Dermis blood vessel endothelial cell (primary cell): ENCODE measurements at regions not wholly inside any gene's neighbourhood (a gene's known extent, or its start where the extent isn't known, plus 50 kb on each side); places are given as distances from the start of the nearest gene placed in this dataset.
"Not testable (repeated sequence)": the region's sequence is repeated elsewhere in the genome, so short reads cannot be mapped to it uniquely, and the experiment has no call there.

Experiments
- DNase-seq: peaks from one replicate; pipeline ENCODE4 v3.0.0; 2010

DNA sequence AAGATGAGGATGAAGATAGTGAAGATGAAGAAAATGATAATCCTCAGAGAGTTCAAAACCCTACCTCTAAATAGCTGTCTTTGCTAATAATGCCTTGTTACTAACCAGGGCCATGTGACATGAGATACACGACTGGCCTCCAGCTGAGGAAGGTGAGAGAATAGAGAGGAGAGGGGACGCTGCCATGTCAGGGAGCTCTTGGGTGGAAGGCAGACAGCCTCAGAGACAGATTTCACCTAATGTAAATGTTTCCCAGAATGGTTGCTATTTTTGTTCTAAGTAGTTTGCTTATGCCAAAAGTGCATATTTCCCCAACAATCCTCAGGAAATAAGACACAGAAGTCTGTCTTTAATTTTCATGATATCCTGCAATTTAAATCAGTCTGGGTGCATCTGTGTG is 138.4 kb downstream of the ELOVL4 start:
- no peak for DNase-seq

DNA sequence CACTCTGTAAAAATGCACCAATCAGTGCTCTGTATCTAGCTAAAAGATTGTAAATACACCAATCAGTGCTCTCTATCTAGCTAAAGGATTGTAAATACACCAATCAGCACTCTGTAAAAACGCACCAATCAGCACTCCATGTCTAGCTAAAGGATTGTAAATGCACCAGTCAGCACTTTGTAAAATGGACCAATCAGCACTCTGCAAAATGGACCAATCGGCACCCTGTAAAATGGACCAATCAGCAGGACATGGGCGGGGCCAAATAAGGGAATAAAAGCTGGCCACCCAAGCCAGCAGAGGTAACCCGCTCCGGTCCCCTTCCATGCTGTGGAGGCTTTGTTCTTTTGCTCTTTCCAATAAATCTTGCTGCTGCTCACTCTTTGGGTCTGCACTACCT is 140.7 kb downstream of the ELOVL4 start:
- not testable (repeated sequence) for DNase-seq

DNA sequence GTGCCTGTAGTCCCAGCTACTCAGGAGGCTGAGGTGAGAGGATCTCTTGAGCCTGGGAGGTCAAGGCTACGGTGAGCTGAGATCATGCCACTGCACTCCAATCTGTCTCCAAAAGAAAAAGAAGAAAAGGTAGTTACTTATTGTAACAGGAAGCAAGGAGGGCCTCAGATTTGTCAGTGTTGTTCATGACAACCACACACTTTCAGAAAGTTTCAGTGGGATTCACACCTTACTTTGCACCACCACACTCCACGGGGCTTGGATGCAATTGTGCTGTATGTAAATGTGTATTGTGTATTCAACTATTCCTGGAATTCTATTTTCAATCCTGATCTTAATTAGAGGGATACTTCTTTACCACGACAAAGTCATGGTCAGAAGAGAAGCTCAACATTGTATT is 142.6 kb downstream of the ELOVL4 start:
- DNase-seq: no peak

DNA sequence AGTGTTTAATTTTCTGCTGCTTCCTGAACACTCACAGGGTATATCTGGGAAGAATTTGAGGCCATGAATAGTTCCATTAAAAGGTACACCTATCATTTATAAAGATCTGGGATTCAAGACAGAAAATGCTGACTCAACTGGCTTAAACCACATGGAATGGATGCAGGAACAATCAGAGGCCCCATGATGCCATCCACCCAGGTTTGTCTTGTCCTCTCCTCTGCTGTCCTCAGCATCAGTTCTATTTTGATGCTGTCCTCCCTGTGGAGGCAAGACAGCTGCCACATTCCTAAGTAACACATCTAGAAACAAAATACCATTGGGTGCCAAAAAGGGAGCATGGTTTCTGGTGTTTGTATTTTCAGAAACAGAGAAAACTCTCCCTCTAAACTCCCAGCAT is 143.4 kb downstream of the ELOVL4 start:
- DNase-seq: no peak

DNA sequence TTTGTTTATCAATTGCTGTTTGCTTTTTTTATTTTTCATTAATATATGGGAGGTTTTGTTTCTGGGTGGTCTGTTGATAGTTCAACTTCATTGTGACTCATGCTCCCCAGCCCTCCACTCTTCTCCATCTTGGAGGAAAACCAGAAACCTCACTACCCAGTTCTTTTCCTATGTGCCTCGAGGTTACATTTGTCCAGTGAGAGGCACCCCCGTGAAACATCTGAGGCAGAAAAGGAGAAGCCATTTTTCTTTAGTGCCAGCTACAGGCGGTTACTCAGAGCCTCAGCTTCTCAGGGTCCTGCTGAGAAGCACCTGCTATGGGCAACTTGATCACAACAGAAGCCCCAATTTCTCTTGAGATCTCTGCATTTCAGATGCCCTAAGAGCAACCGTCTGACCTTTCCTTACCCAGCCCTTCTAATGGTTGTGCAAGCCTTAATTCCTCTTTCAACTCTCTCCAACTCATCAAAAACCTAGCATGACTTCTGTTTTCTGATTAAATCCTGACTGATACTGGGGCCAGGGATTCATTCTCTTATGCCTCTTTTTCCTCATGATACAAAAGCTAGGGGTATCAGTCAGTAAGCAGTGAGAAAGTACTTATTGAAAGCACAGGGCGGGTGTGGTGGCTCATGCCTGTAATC is 144.6 kb downstream of the ELOVL4 start:
- DNase-seq: no peak

DNA sequence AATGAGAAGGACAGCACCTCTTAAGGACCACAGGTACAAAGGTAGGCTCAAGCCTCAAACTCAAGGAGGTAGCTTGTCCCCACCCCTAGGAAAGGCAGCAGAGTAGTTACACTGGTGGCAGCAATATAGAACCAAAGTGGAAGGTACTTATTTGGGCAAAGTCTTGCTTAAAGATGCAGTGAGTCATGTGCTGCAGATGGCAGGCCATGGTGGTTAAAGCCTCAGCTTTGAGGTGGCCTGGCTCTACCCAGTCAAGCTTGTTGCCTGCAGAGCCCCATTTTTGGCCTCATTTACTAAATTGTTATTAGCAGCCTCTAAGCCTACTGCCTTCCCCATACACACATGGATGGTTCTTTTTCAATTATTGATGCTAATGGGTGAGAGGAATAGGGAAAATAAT is 146.0 kb downstream of the ELOVL4 start:
- DNase-seq: no peak

DNA sequence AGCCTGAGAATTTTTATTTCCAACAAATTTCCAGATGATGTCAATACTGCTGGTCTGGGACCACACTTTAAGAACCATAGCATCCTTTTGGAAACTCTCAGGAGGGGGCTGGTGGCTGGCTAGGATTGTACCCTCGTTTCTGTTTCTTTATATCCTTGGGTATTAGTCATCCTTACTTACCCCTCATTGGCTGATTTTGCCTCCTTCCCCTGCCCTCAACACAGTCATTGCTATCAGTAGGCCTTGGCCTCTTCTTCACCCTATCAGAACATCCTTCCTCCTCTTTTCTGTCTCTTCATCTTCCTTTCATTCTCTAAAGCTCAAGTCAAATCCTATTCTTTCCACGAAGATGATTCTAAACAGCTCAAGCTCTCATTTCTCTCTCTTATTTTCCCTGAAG is 148.5 kb downstream of the ELOVL4 start:
- DNase-seq: no peak

DNA sequence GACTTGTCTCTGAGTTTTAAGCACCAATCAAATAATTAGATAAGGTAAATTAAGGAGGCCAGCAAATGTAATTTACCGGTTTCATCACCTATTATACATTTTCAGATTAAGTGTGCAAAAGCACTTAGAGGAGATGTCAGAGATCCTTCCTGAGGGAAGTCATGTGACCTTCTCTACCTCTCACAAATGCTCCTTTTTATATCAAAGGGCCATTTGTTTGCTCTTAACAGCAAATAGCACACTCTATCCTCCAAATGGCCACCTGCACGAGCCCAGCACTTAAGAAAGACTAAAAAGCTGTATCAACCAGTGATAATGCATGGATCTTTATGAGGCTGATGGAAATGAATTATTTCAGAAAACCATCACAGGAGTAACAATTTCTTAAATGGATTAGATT is 149.4 kb downstream of the ELOVL4 start:
- DNase-seq: no peak

DNA sequence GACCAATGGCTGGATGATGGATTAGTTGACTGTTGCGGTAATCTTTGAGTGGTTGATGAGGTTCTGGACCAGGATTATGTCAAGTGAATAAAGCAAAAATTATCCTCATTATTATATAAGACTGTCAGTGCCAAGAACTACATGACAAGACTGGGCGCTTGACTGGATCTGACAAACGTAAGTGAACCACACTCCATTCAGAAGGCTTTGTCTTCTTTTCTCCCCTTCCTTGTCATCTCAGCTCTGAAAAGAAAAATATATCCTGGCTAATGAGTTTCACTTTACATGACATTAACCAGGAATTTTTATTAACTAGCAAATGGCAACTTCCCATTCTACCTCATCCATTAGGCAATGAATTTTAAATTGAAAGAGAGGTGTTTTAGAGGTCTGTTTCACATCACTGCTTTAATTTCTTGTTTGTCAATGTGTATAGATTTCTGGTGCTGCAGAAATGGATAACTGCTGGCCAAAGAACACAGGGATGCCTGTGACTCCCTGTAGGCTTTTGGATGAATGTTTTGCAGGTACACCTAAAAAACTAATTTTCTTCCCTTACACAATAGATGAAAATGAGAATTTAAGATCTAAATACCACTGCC is 150.1 kb downstream of the ELOVL4 start:
- DNase-seq: no peak

DNA sequence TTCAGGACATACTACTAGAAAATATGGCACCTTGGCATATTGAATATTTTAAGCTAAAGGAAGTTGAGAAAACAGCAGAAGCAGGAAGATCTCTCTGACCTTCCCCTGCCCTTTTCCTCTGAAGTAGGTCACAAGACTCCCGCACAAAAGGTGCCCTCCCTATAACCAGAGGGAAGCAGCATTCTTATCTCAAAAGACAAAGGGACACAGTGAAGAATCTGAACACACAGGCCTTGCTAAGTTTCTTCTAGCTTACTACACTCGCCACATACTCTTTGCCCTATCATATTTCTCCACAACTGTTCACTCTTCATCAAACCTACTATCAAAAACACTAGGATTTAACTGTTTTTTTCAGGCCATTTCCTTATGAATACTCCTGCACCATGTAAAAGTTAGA is 151.2 kb downstream of the ELOVL4 start:
- no peak for DNase-seq

DNA sequence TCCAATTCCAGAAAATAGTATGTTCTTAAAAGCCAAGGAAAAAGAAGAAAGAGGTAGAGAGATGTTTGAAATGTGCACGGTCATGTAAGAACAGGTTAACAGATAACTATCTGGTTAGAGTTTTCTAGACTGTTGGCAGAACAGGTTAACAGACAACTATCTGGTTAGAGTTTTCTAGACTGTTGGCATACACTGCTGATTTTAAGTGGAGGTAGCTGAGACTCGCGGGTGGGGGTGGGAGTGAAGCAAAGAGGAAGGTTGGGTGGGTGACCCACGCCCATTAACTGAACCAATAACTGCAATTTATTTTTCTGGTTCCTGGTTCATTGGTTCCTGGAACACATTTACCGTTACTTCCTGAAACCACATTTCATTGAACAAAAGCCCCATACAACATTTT is 157.5 kb downstream of the ELOVL4 start:
- no peak for DNase-seq

DNA sequence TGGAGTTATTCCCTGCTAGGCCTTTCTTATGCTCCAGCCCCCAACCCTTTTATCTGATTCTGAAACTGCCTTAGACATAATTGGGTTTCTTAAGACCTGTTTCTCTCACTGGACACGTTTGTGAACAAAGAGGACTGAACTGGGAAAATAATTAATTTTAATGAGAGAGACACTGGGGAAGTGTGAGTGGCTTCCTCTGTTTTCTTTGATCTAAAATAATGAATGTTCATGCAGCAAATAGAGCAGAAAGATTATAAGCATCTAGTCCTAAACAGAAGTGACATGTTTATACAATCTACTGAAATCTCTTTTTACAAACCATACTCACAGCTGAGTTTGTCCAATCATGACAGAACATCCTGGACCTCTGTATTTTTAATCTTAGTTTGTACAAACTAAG is 157.6 kb downstream of the SH3BGRL2 start:
- DNase-seq: no peak

DNA sequence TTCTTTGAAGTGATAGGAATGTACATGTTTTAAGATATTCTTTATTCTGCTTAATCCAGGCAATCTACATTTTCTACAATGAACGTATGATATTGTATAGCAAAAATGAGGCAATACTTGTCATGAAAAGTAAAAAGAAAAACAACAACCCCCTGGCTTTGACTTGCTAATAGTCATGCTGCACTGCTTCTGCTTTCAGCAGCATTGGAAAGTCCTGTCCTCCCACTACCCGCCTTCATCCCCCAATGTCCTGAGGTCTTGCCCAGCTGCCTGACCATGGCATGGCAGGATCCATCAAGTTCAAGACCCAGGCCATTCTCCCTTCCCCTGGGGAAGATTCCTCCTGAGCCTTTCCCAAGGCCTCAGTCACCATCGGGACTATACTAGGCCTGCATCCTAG is 156.5 kb downstream of the SH3BGRL2 start:
- DNase-seq: no peak

DNA sequence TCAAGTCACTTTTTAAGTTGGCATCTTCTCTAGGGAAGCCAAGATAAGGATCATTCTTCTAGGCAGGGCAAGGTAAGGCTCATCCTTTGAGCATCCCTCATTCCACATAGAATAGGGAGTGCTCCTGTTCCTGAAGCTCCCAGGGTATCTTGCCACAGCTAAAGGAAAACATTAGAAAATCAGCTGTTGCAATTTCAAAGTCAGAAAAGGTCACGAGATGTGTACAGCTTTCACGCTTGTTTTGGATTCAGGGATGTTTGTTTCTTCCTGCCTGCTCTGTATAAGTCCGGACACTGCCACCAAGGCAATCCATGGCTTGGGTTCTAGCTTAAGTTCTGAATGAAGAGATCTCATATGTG is 153.2 kb downstream of the SH3BGRL2 start:
- no peak for DNase-seq

DNA sequence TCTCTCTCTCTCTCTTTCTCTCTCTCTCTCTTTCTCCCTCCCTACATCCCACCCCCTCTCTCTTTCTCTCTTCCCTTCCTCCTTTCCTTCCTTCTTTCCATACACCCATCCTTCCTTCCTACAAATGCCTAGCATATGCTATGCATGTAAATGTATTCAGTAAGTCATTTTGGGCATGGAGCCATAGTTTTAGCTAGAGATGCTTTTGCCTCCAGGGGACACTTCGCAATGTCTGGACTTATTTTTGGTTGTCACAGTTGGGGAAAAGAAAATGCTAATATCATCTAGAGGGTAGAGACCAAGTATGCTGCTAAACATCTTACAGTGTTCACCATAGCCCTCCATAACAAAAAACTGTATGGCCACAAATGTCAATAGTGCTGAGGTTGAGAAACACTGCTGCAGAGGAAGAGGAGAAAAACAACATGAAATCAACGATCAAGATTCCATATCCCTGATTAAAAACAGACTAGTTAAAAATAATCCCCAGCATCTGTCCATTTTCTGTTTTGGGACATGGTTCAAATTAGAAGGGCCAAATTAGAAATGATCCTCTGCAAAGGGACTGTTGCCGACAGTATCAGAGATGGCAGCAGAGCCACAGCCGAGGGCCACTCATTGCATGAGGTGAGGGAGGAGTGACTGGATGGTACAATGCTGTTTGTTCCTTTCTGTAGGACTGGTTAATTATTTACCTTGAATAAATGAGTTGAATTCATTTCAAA is 152.7 kb downstream of the SH3BGRL2 start:
- DNase-seq: no peak

DNA sequence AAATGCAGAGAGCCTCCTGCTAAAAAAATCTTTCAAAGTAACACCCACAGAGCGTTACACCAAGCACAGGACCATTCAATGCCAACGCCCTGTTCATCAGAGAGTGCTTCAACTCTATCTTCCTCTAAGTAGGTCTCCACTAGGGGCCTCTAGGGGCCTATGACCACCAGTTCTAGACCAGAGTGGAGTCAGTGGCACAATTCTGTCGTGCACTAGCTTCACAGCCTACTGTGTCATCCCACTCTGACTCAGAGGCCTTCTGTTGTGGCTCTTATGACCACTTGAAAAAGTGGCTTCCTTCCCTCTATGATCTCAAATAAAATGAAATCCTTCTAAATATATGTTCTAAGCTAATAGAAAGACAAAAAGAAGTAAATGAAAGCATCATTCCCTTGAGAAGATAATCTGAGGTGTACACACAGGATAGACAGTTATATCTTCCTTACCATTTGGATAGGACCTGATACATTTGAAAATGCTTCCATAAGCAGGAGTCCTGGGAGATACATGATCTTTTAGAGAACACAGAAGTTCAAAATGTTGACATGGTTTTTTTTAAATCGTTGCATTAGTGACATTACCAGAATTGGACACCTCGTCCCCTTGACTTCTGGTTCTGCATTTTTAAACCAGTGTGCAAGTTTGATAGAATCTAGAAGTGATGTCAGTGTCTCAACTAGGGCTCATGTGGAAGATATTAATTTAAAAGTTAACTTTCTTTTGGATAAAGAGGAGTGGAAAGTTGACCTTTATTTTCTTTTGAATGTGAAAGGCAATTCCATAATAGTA is 151.9 kb downstream of the SH3BGRL2 start:
- DNase-seq: no peak

DNA sequence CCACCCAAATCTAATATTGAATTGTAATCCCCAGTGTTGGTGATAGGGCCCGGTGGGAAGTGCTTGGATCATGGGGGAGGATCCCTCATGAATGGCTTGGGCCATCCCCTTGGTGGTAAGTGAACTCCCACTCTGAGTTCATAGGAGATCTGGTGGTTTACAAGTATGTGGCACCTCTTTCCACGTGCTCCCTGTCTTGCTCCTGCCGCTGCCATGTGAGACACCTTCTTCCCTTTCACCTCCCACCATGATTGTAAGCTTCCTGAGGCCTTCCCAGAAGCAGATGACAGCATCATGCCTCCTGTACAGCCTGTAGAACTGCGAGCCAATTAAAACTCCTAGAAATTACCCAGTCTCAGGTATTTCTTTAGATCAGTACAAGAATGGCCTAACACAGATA is 150.8 kb downstream of the SH3BGRL2 start:
- DNase-seq: no peak

DNA sequence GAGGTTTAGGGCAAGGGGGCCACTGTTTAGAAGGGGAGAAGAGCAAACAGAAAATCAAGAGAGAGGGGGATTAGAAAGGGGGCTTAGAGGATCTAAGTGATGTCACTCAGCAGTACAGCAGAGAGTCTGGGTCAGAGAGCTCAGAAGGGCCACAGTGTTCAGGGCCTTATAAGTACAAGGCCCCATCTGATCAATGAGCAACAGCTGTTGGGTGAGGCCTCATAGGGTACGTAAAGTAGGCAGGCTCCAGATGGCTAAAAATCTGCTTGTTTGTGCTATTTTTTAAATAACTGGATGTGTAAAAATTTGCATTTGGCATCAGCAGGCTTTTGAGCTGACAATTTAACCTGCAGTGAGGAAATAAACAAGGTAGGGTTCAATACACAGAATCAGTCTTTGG is 149.8 kb downstream of the SH3BGRL2 start:
- no peak for DNase-seq

DNA sequence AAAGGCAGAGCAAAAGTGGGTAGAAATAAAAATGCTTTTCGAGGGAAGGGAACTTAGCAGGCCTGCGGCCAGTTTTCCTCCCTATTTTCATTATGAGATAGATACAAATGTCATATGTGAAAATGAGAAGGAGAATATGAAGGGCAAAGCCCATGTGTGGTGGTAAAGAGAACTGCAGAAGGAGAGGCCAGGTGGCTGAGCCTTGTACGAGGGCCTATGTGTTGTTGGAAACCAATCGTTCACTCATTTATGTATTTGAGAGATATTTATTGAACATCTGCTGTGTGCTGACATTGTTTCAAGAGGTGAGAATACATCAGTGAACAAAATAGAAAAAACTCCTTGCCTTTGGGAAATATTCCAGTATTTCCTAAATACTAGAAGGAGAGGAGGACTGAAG is 147.7 kb downstream of the SH3BGRL2 start:
- DNase-seq: no peak

DNA sequence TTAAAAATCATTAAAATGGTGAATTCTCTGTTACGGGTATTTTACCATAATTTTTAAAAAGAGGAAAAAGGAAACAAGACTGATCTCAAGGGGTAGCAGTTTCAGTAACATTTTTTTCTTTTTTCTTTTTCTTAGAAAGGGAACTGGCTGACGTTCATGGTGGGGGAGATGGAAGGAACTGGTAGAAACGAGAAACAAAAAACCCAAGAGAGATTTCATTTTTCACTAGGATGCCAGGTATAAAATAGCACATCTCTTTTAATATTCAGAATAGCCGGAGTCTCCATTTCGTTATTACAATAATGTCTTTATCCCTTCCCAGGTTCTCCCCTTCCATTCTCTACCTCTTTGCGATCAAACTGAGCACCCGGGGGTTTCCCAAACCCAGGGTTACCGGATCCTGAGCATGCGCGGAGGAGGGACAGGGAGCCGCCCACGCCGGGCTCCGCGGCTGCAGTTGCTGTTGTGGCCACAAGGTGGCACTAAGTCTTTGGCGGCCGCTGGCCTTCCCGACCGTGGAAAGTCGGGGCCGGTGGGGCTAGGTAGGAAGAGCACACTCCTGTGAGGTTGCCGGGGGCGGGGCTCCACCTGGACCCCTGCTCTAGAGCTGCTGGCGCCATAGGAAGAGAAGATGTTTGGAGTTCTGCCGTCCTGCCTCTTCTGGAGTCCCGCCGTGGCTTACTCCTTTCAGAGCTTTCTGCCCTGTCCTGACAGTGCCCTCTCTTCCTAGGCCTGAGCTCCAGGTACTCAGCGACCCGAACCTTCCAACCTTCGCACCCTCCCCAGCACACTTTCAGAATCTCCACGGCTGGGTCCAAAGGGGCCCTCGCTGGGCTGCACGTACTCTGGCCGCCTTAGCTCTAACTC is 146.8 kb downstream of the SH3BGRL2 start:
- peak; percentile 81 for DNase-seq

DNA sequence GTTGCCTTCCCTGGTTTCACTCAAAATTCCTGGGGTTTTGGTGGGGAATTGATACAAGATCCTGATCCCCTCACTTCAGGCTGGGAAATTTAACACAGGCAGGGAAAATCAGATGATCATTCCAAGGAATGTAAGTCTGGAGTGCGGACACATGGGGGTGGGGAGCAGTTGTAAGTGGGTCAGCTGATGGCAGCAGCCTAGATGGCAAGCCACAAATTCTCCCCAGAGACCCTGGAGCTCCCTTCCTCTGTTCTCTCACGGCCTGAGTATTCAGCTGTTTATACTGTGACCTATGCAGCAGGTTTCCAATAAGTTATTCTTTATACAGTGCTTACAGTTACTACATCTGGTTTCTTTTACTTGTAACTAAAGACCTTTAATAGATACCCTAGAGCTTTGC is 144.9 kb downstream of the SH3BGRL2 start:
- DNase-seq: no peak

DNA sequence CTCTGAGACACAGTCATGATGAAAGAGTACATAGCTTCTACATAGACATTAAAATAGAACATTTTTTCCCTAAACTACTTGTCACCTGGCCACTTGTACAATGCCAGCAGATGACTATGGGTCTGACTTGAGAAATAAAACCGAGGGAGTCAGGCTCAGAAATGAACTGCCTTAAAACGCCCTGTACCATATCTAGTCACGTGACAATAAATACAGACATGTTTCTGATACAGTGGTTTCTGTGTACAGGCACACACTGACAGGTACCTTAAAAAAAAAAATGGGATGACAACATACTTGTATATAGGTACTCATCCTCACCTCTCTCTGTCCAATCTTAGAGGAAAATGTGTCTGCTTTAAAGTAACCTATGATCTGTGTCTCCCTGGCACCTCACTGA is 144.1 kb downstream of the SH3BGRL2 start:
- DNase-seq: no peak

DNA sequence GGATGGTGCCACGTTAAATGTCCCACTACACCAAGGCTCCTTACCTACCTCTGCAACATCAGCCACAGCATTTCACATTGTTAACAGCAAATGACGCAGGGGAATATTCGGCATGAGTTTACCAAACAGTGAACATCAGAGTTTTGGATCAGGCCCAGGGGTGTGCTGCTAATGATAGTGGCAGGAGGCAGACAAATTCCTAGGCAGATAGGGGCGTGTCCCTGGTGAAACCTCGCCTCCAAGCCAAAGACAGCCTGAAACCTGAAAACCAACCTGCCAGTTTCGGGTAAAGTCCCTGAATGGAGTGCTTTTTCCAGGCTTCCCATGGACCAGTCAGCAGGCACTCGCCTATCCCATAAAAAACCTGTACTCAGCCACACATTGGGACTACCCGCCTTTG is 133.6 kb downstream of the SH3BGRL2 start:
- no peak for DNase-seq
